ENCODE measurements at regions not wholly inside any gene's neighbourhood (a gene's known extent, or its start where the extent isn't known, plus 50 kb on each side); places are given as distances from the start of the nearest gene placed in this dataset.
"Not testable (repeated sequence)": the region's sequence is repeated elsewhere in the genome, so short reads cannot be mapped to it uniquely, and the experiment has no call there.

DNA sequence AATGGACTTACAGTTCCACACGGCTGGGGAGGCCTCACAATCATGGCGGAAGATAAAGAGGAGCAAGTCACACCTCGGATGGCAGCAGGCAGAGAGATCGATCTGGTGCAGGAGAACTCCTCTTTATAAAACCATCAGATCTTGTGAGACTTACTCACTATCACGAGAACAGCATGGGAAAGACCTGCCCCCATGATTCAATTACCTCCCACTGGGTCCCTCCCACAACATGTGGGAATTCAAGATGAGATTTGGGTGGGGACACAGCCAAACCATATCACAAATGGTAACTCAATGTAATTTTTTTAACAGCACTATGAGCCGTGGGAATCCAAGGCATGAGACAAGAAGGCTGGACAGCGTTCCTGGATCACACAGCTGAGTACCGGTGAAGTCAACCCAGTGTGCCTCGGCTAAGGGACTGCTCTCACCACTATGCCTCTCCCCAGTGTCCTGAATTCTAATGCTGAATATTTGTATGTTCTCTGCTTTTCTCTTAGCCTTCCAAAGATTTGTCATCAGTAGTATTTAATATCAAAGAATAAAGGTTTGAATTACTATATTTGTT, 84.3 kb downstream of the IRS2 start:
- H3K36me3 ChIP-seq (ENCODE audit: control insufficient read depth, insufficient read depth, low read length); H3K4me3 ChIP-seq (ENCODE audit: insufficient read depth, low read depth, low read length); H3K4me1 ChIP-seq (ENCODE audit: control insufficient read depth, insufficient read depth, low read length); H3K9me3 ChIP-seq (ENCODE audit: control insufficient read depth, low read length); H3K27me3 ChIP-seq (ENCODE audit: control insufficient read depth, insufficient read depth, low read length, poor library complexity, severe bottlenecking); H3K27ac ChIP-seq (ENCODE audit: insufficient read depth, low read depth, low read length, poor library complexity, severe bottlenecking): not testable (repeated sequence)
- 87 to 96% methylated on average over 9 of the region's 9 CpGs for WGBS, 2 experiments

- WGBS, 2 experiments = 63 to 81% methylated on average over 3 of the region's 3 CpGs
- Histone ChIP-seq H3K4me3 (ENCODE audit: insufficient read depth, low read depth, low read length) (no peak overlapping the region), H3K9me3 (ENCODE audit: control insufficient read depth, low read length) (no peaks in the 10 kb centered on the region), H3K27me3 (ENCODE audit: control insufficient read depth, insufficient read depth, low read length, poor library complexity, severe bottlenecking) (no peaks in the 10 kb centered on the region), H3K4me1 (ENCODE audit: control insufficient read depth, insufficient read depth, low read length) (no peaks in the 10 kb centered on the region), H3K27ac (ENCODE audit: insufficient read depth, low read depth, low read length, poor library complexity, severe bottlenecking) (no peak overlapping the region), H3K36me3 (ENCODE audit: control insufficient read depth, insufficient read depth, low read length) (no peaks in the 10 kb centered on the region)
Observed at GRCh38 chr13:109700176-109700575, 86.2 kb downstream of the IRS2 start.

DNA sequence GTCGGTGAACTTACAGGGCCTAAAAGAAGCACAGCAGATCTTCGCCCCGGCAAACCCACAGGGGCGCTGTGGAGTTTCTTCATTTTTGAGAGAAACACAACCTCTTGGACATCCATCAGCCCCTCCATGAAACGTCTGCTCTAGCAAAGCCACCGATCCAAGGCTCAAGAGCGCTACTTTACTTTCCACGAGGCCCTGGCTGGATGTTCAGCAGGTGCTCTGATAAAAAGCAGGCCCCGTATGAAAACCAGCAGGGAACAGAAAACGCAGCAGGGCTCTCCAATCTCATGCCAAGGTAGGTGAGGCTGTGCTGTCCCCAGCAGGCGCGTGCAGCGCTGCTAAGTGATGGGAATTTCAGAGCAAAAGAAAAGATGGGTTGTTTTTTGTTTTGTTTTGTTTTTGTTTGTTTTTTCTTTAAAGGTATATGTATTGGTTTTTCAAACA, 86.7 kb downstream of the IRS2 start:
- Histone ChIP-seq H3K36me3 (ENCODE audit: control insufficient read depth, insufficient read depth, low read length) (no peaks in the 10 kb centered on the region), H3K27ac (ENCODE audit: insufficient read depth, low read depth, low read length, poor library complexity, severe bottlenecking) (no peak overlapping the region), H3K9me3 (ENCODE audit: control insufficient read depth, low read length) (no peaks in the 10 kb centered on the region), H3K4me1 (ENCODE audit: control insufficient read depth, insufficient read depth, low read length) (no peaks in the 10 kb centered on the region), H3K4me3 (ENCODE audit: insufficient read depth, low read depth, low read length) (no peak overlapping the region), H3K27me3 (ENCODE audit: control insufficient read depth, insufficient read depth, low read length, poor library complexity, severe bottlenecking) (no peaks in the 10 kb centered on the region)
- 88 to 89% methylated on average over 13 of the region's 13 CpGs for WGBS, 2 experiments

DNA sequence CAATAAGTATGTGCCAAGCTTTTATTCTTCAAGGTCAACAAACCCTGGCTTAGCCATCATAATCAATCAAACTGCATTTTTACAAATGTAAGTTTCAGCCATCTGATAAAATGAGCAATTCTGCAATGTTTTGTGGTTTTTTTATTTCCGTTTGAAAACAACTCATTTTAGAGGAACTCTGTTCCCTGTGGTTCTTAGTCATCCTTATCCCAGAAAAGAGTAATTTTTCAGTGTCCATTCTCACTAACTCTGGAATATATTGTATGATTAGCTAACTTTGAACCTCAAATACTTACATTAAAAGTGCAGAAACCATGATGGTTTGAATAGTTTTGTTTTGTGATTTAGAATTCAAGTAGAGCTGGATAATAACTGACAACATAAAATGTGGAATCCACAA, 87.6 kb downstream of the IRS2 start:
- H3K4me1 ChIP-seq (ENCODE audit: control insufficient read depth, insufficient read depth, low read length) = no peaks in the 10 kb centered on the region
- 100% methylated on average over 1 of the region's 1 CpG; no CpG with 5 or more reads in 1 of the 2 experiments for WGBS, 2 experiments
- H3K36me3 ChIP-seq (ENCODE audit: control insufficient read depth, insufficient read depth, low read length) = no peaks in the 10 kb centered on the region
- no peaks in the 10 kb centered on the region for H3K9me3 ChIP-seq (ENCODE audit: control insufficient read depth, low read length)
- no peak overlapping the region for H3K4me3 ChIP-seq (ENCODE audit: insufficient read depth, low read depth, low read length)
- no peak overlapping the region for H3K27ac ChIP-seq (ENCODE audit: insufficient read depth, low read depth, low read length, poor library complexity, severe bottlenecking)
- H3K27me3 ChIP-seq (ENCODE audit: control insufficient read depth, insufficient read depth, low read length, poor library complexity, severe bottlenecking) = no peaks in the 10 kb centered on the region

GRCh38 chr13:109697936-109698335, 88.4 kb downstream of the IRS2 start:
- Histone ChIP-seq H3K36me3 (ENCODE audit: control insufficient read depth, insufficient read depth, low read length) (no peaks in the 10 kb centered on the region), H3K4me3 (ENCODE audit: insufficient read depth, low read depth, low read length) (no peak overlapping the region), H3K27me3 (ENCODE audit: control insufficient read depth, insufficient read depth, low read length, poor library complexity, severe bottlenecking) (no peaks in the 10 kb centered on the region), H3K4me1 (ENCODE audit: control insufficient read depth, insufficient read depth, low read length) (no peaks in the 10 kb centered on the region), H3K27ac (ENCODE audit: insufficient read depth, low read depth, low read length, poor library complexity, severe bottlenecking) (no peak overlapping the region), H3K9me3 (ENCODE audit: control insufficient read depth, low read length) (no peaks in the 10 kb centered on the region)
- 92 to 93% methylated on average over 10 of the region's 10 CpGs for WGBS, 2 experiments

GRCh38 chr13:109695402-109696190, 90.8 kb downstream of the IRS2 start:
- 94 to 95% methylated on average over 6 of the region's 6 CpGs for WGBS, 2 experiments
- Histone ChIP-seq H3K4me1 (ENCODE audit: control insufficient read depth, insufficient read depth, low read length) (no peaks in the 10 kb centered on the region), H3K9me3 (ENCODE audit: control insufficient read depth, low read length) (no peaks in the 10 kb centered on the region), H3K27me3 (ENCODE audit: control insufficient read depth, insufficient read depth, low read length, poor library complexity, severe bottlenecking) (no peaks in the 10 kb centered on the region), H3K27ac (ENCODE audit: insufficient read depth, low read depth, low read length, poor library complexity, severe bottlenecking) (no peak overlapping the region), H3K36me3 (ENCODE audit: control insufficient read depth, insufficient read depth, low read length) (no peaks in the 10 kb centered on the region), H3K4me3 (ENCODE audit: insufficient read depth, low read depth, low read length) (no peak overlapping the region)

GRCh38 chr13:109694972-109695371, 91.4 kb downstream of the IRS2 start:
- no peak overlapping the region for H3K4me3 ChIP-seq (ENCODE audit: insufficient read depth, low read depth, low read length)
- 94 to 95% methylated on average over 4 of the region's 4 CpGs for WGBS, 2 experiments
- H3K27ac ChIP-seq (ENCODE audit: insufficient read depth, low read depth, low read length, poor library complexity, severe bottlenecking) = no peak overlapping the region
- H3K27me3 ChIP-seq (ENCODE audit: control insufficient read depth, insufficient read depth, low read length, poor library complexity, severe bottlenecking) = no peaks in the 10 kb centered on the region
- no peaks in the 10 kb centered on the region for H3K9me3 ChIP-seq (ENCODE audit: control insufficient read depth, low read length)
- H3K36me3 ChIP-seq (ENCODE audit: control insufficient read depth, insufficient read depth, low read length) = no peaks in the 10 kb centered on the region
- H3K4me1 ChIP-seq (ENCODE audit: control insufficient read depth, insufficient read depth, low read length) = no peaks in the 10 kb centered on the region

- H3K4me3 ChIP-seq (ENCODE audit: insufficient read depth, low read depth, low read length) = no peak overlapping the region
- H3K27ac ChIP-seq (ENCODE audit: insufficient read depth, low read depth, low read length, poor library complexity, severe bottlenecking) = no peak overlapping the region
- WGBS, 2 experiments = 94 to 96% methylated on average over 4 of the region's 4 CpGs
- no peaks in the 10 kb centered on the region for H3K27me3 ChIP-seq (ENCODE audit: control insufficient read depth, insufficient read depth, low read length, poor library complexity, severe bottlenecking)
- no peaks in the 10 kb centered on the region for H3K36me3 ChIP-seq (ENCODE audit: control insufficient read depth, insufficient read depth, low read length)
- no peaks in the 10 kb centered on the region for H3K9me3 ChIP-seq (ENCODE audit: control insufficient read depth, low read length)
- H3K4me1 ChIP-seq (ENCODE audit: control insufficient read depth, insufficient read depth, low read length) = no peaks in the 10 kb centered on the region
Observed at GRCh38 chr13:109693213-109693612, 93.2 kb downstream of the IRS2 start.

DNA sequence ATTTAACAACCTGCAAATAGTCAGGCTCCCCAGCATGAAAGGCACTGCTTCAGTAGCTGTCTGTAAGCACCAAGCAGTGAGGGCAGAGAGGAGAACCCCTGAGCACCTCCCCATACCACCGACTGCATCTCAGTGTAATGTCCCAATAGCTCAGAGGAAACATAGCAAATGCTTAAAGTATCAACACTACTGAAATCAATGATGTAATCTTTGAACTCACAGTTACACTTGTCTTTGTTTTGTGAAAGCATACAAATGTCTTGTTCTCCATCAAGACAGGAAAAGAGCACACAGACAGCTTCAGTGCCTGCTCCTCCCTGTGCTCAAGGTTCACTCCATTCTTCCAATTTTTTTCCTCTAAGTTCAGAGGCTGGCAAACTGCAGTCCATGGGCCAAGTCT, 94.7 kb downstream of the IRS2 start:
- peaks cover 6% of the 10 kb centered on the region for H3K4me1 ChIP-seq (ENCODE audit: control insufficient read depth, insufficient read depth, low read length)
- no peaks in the 10 kb centered on the region for H3K36me3 ChIP-seq (ENCODE audit: control insufficient read depth, insufficient read depth, low read length)
- H3K9me3 ChIP-seq (ENCODE audit: control insufficient read depth, low read length) = no peaks in the 10 kb centered on the region
- no peak overlapping the region for H3K27ac ChIP-seq (ENCODE audit: insufficient read depth, low read depth, low read length, poor library complexity, severe bottlenecking)
- WGBS, 2 experiments = 77 to 94% methylated on average over 1 of the region's 1 CpG
- no peaks in the 10 kb centered on the region for H3K27me3 ChIP-seq (ENCODE audit: control insufficient read depth, insufficient read depth, low read length, poor library complexity, severe bottlenecking)
- H3K4me3 ChIP-seq (ENCODE audit: insufficient read depth, low read depth, low read length) = no peak overlapping the region

- Histone ChIP-seq H3K27ac (ENCODE audit: insufficient read depth, low read depth, low read length, poor library complexity, severe bottlenecking) (peak overlapping the region; percentile 48), H3K9me3 (ENCODE audit: control insufficient read depth, low read length) (no peaks in the 10 kb centered on the region), H3K4me1 (ENCODE audit: control insufficient read depth, insufficient read depth, low read length) (peaks cover 6% of the 10 kb centered on the region), H3K36me3 (ENCODE audit: control insufficient read depth, insufficient read depth, low read length) (no peaks in the 10 kb centered on the region), H3K27me3 (ENCODE audit: control insufficient read depth, insufficient read depth, low read length, poor library complexity, severe bottlenecking) (no peaks in the 10 kb centered on the region), H3K4me3 (ENCODE audit: insufficient read depth, low read depth, low read length) (no peak overlapping the region)
- WGBS, 2 experiments = 58 to 59% methylated on average over 14 of the region's 14 CpGs
Observed at GRCh38 chr13:109687559-109688448, 98.6 kb downstream of the IRS2 start.

Measured in ectodermal cell (in vitro differentiated cells).